GM19328 (cell line): ENCODE measurements at regions not wholly inside any gene's neighbourhood (a gene's known extent, or its start where the extent isn't known, plus 50 kb on each side); places are given as distances from the start of the nearest gene placed in this dataset.

Experiments used
- ATAC-seq: cut with Tn5 transposase; IDR thresholded peaks from one replicate; pipeline ENCODE4 v1.9.1; 2021; ENCODE audit warnings: mild to moderate bottlenecking, moderate library complexity; ENCODE audit not compliant: unreplicated experiment

- no peak for ATAC-seq
These were observed 1952.0 kb upstream of the PCDH20 start for GRCh38 chr13:63367522-63368198.

GRCh38 chr13:63364159-63364558, 1948.5 kb upstream of the PCDH20 start:
- ATAC-seq, result no peak

- no peak for ATAC-seq
These were observed 1935.9 kb upstream of the PCDH20 start for GRCh38 chr13:63351533-63351932.

GRCh38 chr13:63351081-63351480, 1935.4 kb upstream of the PCDH20 start:
- no peak for ATAC-seq

GRCh38 chr13:63345835-63346234, 1930.2 kb upstream of the PCDH20 start:
- no peak for ATAC-seq

DNA sequence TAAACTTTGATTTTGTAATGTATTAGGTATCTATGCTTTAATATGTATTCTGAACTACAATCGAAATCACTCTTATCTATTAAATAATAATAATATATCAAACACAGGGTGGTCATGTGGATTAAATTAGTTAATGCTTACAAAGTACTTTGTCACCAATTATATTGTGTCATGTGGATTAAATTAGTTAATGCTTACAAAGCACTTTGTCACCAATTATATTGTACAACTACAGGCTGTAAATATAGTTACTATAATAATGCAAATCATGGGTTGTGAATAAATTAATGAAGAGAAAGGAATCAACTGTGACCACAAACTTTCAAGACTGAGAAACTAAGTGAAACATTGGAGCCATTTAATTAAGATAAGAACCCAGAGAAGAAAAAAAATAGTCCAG, 1929.1 kb upstream of the PCDH20 start:
- ATAC-seq, result no peak

DNA sequence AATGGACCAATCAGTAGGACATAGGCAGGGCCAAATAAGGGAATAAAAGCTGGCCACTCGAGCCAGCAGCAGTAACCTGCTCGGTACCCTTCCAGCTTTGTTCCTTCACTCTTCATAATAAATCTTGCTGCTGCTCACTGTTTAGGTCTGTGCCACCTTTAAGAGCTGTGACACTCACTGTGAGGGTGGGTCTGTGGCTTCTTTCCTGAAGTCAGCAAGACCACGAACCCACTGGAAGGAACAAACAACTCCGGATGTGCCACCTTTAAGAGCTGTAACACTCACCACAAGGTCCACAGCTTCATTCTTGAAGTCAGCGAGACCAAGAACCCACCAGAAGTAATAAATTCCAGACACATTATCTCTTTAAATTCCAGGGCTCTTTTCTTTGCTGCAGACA, 1922.3 kb upstream of the PCDH20 start:
- ATAC-seq, result no peak

GRCh38 chr13:63337041-63337440, 1921.4 kb upstream of the PCDH20 start:
- no peak for ATAC-seq

DNA sequence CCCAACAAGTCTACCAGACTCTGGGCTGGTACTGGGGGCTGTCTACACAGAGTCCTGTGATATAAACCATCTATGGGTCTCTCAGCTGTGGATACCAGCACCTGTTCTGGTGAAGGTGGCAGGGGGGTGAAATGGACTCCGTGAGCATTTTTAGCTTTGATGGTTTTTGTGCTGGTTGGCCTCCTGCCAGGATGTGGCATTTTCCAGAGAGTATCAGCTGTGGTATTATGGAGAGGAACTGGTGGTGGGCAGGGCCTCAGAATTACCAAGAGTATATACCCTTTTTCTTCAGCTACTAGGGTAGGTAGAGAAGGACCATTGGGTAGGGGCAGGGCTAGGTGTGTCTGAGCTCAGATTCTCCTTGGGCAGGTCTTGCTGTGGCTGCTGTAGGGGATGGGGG, 1920.9 kb upstream of the PCDH20 start:
- no peak for ATAC-seq

- ATAC-seq, result no peak
These were observed 1911.9 kb upstream of the PCDH20 start for GRCh38 chr13:63327584-63327983.

DNA sequence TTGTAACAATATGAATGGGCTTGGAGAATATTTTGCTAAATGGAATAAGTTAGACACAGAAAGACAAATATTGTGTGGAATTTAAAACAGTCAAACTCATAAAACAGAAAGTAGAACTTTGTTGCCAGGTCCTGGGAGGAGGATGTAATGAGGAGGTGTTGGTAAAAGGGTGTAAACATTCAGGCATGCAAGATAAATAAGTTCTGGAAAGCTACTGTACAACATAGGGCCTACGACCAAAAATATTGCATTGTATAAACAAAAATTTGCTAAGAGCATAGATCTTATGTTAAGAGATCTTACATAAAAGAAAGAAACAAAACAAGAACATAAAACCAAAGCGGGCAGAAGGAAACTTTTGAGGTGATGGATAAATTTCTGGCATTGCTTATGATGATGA, 1907.8 kb upstream of the PCDH20 start:
- no peak for ATAC-seq

DNA sequence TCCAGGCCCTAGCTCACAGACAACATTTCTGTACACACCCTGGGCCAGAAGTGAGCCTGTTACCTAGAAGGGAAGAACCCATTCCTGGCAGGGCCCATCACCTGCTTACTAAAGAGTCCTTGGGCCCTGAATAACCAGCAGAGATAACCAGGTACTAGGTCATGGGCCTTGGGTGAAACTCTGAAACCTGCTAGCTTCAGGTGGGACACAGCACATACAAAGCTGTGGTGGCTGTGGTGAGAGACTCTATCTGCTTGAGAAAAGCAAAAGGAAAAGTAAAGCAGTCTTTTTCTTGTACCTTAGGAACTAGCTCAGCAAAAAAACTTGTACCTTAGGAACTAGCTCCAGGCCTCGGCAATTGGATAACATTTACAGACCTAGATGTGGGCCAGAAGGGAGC, 1895.9 kb upstream of the PCDH20 start:
- no peak for ATAC-seq

GRCh38 chr13:63308549-63309165, 1893.0 kb upstream of the PCDH20 start:
- no peak for ATAC-seq

DNA sequence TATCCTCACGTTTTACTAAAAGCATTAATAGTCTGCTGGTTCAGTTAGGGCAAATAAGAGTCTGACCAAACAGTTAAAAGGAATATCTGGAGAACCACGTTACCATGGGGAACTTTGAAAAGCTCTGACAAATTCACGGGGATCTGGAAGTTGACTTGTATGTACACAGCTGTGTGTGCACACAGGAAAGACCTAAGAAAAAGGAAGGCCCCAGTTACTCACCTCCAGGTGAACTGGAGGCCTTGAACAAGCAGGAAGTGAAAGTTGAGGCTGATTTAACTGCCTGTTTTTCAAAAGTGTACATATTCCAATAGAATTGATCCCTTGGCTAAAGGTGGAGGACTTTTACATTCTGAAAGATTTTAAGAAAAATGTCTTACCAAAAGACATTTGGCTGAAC, 1891.6 kb upstream of the PCDH20 start:
- ATAC-seq, result no peak

DNA sequence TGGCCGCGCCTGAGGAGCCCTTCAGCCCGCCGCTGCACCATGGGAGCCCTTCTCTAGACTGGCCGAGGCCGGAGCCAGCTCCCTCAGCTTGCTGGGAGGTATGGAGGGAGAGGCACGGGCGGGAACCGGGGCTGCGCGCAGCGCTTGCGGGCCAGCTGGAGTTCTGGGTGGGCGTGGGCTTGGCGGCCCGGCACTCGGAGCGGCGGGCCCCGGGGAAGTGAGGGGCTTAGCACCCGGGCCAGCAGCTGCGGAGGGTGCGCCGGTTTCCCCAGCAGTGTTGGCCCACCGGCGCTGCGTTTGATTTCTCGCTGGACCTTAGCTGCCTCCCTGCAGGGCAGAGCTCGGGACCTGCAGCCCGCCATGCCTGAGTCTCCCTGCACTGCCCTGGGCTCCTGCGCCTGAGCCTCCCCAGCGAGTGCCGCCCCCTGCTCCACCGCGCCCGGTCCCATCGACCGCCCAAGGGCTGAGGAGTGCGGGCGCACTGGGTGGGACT, 1890.0 kb upstream of the PCDH20 start:
- ATAC-seq, result no peak

GRCh38 chr13:63304497-63304896, 1888.8 kb upstream of the PCDH20 start:
- ATAC-seq, result no peak

GRCh38 chr13:63299866-63300394, 1884.3 kb upstream of the PCDH20 start:
- ATAC-seq, result no peak

DNA sequence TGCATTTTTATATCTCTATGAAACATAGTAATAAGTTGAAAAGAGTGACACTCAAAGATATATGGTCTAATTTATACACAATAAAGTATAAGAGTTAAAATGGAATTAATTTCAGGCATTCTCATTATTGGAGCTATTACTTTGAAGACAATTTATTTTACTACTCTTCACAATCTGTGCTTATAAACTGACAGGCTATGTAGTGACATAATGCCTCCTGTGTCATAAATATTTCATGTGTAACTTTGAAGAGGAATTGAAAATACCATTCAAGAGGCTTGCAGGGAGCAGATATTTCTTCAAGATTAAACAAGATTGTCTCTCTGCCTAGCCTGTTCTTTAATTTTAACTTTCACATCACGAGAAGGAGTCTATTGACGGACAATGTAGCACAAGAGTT, 1881.5 kb upstream of the PCDH20 start:
- no peak for ATAC-seq

DNA sequence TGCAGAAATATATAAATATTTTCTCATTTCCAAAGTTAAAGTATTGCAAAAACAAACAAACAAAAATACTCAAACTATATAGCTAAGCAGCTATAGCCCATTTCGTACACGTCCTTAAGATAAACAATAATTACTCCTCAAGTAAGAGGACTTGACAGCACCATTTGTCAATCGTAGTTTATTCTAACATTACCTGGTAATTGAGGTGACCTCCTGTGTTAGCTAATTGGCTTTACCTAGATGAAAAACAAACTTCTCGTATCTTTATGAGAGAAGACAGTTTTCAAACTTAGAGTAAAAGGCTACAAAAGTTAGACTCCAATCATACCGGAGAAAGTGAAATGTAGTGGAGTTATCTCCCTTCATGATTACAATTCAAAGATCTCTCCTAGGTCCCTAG, 1876.1 kb upstream of the PCDH20 start:
- no peak for ATAC-seq

GRCh38 chr13:63288576-63288975, 1872.9 kb upstream of the PCDH20 start:
- ATAC-seq, result no peak

GRCh38 chr13:63287926-63288325, 1872.3 kb upstream of the PCDH20 start:
- no peak for ATAC-seq

GRCh38 chr13:63285426-63285825, 1869.8 kb upstream of the PCDH20 start:
- no peak for ATAC-seq
